Karpas-422 (cell line): ENCODE measurements at regions not wholly inside any gene's neighbourhood (a gene's known extent, or its start where the extent isn't known, plus 50 kb on each side); places are given as distances from the start of the nearest gene placed in this dataset.
A peak's percentile ranks its signal among the peaks of the same experiment; 100 is the strongest.

Experiments used
- DNase-seq: peaks from one replicate; pipeline ENCODE4 v3.0.0-alpha.2; 2015
- H2AFZ ChIP-seq: fragments of 200-600 bp; sonication (generic); 2 replicates; pipeline ENCODE4 v1.6.1; 2014; ENCODE audit warnings: antibody characterized with exemption, low read length, mixed read lengths
- H3K27ac ChIP-seq: fragments of 200-600 bp; sonication (generic); 2 replicates; pipeline ENCODE4 v1.5.1; 2014; ENCODE audit warnings: mild to moderate bottlenecking, low read length, moderate library complexity
- H3K27me3 ChIP-seq: fragments of 200-600 bp; sonication (generic); 2 replicates; pipeline ENCODE4 v1.6.1; 2014; ENCODE audit warnings: low read length, mixed read lengths
- H3K36me3 ChIP-seq: fragments of 200-600 bp; sonication (generic); 2 replicates; pipeline ENCODE4 v1.6.1; 2014; ENCODE audit warnings: low read length, mixed read lengths; ENCODE audit not compliant: insufficient read depth
- H3K4me1 ChIP-seq: fragments of 200-600 bp; sonication (generic); 2 replicates; pipeline ENCODE4 v1.6.1; 2014; ENCODE audit warnings: mild to moderate bottlenecking, low read length, mixed read lengths
- H3K4me2 ChIP-seq: fragments of 200-600 bp; sonication (generic); 2 replicates; pipeline ENCODE4 v1.6.1; 2014; ENCODE audit warnings: low read length, low read depth, mild to moderate bottlenecking; ENCODE audit not compliant: poor library complexity, severe bottlenecking
- H3K4me3 ChIP-seq: fragments of 200-600 bp; sonication (generic); 2 replicates; pipeline ENCODE4 v1.5.1; 2014; ENCODE audit warnings: mild to moderate bottlenecking, antibody characterized with exemption, low read length, mixed read lengths
- H3K79me2 ChIP-seq: fragments of 200-600 bp; sonication (generic); 2 replicates; pipeline ENCODE4 v1.6.1; 2014; ENCODE audit warnings: mild to moderate bottlenecking, low read length, mixed read lengths
- H3K9ac ChIP-seq: fragments of 200-600 bp; sonication (generic); 2 replicates; pipeline ENCODE4 v1.6.0; 2014; ENCODE audit warnings: low read length
- H3K9me2 ChIP-seq: fragments of 200-600 bp; sonication (generic), shearing (Covaris generic); replicated peaks from 2 replicates; pipeline ENCODE4 v1.6.0; 2014; ENCODE audit warnings: mild to moderate bottlenecking, low read length, moderate library complexity; ENCODE audit not compliant: insufficient read depth
- H3K9me3 ChIP-seq: fragments of 300-700, 200-600 bp; sonication (generic); 2 replicates; pipeline ENCODE4 v1.6.1; 2014; ENCODE audit warnings: low read length, mixed read lengths
- H4K20me1 ChIP-seq: fragments of 200-600 bp; sonication (generic); 2 replicates; pipeline ENCODE4 v1.6.1; 2014; ENCODE audit warnings: mild to moderate bottlenecking, antibody characterized with exemption, low read length, low read depth; ENCODE audit not compliant: insufficient read depth

DNA sequence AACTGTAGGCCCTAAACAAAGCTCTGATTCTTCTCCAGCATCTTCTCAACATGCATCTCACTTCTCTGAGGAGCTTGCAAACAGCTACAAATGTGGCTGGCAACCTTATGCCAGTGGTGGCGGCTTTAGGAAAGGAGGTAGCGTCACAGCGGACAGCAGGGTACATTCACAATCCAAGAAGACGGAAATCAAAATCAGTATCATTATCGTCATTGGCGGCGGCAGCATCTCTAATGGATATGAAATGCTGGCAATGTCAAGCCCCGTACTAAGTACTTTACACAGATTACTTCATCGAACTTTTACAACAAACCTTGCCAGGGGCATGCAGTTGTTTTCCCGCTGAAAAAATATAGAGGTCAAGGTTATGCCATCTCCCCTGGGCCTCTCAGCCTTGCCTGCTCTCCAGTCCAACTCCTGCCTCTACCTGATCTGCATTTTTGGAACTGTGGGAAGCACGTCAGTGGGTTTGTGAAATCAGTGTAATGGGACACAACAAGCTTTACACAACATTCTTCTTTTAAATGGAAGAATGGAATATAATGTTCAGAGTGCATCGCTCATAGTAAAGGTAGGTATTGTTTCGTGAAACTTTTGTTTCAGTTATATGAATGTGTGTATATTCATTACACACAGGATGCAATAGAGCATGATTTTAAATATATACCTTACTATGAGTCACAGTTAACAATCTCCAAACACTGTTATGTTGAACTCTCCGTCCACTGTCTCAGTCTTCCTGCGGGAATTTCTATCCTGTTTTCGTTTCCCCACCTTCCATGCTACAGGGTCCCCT is 152.9 kb downstream of the TTC32 start:
- no peaks in the 10 kb centered on the region for H4K20me1 ChIP-seq
- peaks cover 8% of the 10 kb centered on the region for H3K4me1 ChIP-seq
- H3K9ac ChIP-seq = no peak overlapping the region
- no peak overlapping the region for H3K4me2 ChIP-seq
- no peaks in the 10 kb centered on the region for H3K9me2 ChIP-seq
- no peak for DNase-seq
- no peaks in the 10 kb centered on the region for H3K9me3 ChIP-seq
- H3K27ac ChIP-seq = no peak overlapping the region
- no peaks in the 10 kb centered on the region for H3K27me3 ChIP-seq
- no peak overlapping the region for H2AFZ ChIP-seq
- H3K36me3 ChIP-seq = no peaks in the 10 kb centered on the region
- no peaks in the 10 kb centered on the region for H3K79me2 ChIP-seq
- no peak overlapping the region for H3K4me3 ChIP-seq

DNA sequence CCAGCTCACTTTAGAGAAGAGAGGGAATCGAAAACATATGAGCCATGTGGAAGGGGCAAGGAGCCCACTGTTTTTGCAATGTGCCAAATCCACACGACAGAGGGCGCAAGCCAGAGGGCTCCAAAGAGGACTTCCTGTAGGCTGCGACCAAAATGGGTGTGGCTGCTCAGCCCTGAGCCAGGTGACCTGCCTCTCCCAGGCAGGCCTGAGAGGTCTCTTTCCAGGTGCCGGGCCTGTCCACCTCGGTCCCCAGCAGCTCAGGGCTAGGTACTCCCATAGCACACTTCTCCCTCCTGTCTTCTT is 153.8 kb downstream of the TTC32 start:
- Histone ChIP-seq H3K4me1 (peaks cover 8% of the 10 kb centered on the region), H3K9me2 (no peaks in the 10 kb centered on the region), H3K4me2 (no peak overlapping the region), H3K36me3 (no peaks in the 10 kb centered on the region), H3K9me3 (no peaks in the 10 kb centered on the region), H2AFZ (no peak overlapping the region), H4K20me1 (no peaks in the 10 kb centered on the region), H3K27me3 (no peaks in the 10 kb centered on the region), H3K27ac (no peak overlapping the region), H3K79me2 (no peaks in the 10 kb centered on the region), H3K9ac (no peak overlapping the region), H3K4me3 (no peak overlapping the region)
- DNase-seq = no peak

DNA sequence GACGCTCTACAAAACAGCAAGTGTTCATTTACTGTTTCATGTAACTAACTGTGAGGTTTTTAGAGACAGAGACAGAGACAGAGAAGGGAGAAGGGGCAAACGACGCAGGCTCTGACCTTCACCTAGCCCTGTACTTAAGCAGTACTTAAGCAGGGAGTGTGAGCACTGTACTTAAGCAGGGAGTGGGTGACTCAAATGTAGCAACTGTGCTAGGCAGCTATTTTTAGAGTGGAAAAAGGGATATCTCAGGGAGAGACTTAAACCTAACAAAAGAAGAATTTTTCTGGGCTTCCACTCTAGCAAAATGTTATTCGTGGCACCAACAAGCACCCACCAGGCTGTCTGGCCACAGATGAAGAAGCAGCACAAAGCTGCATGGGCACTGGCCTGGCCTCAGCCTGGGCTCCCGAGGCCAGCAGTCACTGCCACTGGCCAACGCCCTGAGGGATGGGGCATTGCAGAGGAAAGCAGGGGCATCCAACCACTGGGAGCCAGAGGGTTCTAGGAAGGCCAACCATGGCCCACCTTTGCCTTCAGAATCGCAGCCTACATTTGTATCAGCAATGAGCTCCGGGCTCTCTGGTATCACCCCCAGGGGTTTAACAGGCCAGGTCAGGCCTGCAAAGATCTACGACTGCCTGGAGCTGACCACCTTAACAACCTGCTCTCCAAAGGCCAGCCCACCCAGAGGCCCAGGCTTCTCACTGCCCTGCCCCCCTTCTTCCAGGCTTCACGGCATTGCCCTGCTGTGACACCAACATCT is 154.3 kb downstream of the TTC32 start:
- Histone ChIP-seq H3K36me3 (no peaks in the 10 kb centered on the region), H3K9me3 (no peaks in the 10 kb centered on the region), H2AFZ (no peak overlapping the region), H3K27me3 (no peaks in the 10 kb centered on the region), H3K9me2 (no peaks in the 10 kb centered on the region), H4K20me1 (no peaks in the 10 kb centered on the region), H3K4me3 (no peak overlapping the region), H3K9ac (no peak overlapping the region), H3K4me1 (peaks cover 8% of the 10 kb centered on the region), H3K27ac (no peak overlapping the region), H3K79me2 (no peaks in the 10 kb centered on the region), H3K4me2 (no peak overlapping the region)
- DNase-seq = no peak

DNA sequence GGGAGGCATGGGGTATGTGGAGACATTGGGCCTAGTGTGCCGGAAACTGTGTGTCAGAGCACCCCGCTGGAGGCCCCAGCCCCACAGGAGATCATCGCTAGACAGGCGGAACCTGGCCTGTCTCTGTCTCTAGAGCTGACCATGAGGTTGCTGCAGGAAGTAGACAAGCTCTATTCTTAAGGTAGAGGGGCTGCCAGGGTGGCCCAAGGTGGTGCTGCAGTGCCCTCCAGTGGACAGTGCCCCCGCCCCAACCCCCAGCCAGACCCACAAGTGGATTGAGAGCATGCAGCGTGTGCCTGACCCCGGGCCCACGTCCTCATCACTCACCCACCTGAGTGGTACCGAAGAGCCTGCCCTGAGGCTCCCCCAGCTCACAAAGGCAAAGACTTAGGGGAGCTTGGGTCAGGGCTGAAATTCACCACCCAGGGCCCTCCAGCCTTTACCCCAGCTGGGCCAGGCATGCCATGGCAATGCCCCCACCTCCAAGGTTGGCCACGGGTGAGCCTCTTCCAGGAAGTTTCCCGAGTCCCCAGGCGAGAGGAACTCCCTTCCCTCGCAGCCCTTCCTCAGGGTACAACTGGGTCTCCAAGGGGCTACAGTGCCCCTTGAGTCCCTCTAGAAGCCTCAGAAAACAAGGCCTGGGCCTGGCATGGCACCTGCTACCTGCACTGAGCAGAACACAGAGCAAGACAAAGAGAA is 155.0 kb downstream of the TTC32 start:
- Histone ChIP-seq H3K27ac (no peak overlapping the region), H3K9me2 (no peaks in the 10 kb centered on the region), H2AFZ (no peak overlapping the region), H3K9me3 (no peaks in the 10 kb centered on the region), H3K79me2 (no peaks in the 10 kb centered on the region), H3K4me3 (no peak overlapping the region), H3K4me2 (peak overlapping the region; percentile 2), H3K9ac (no peak overlapping the region), H3K36me3 (no peaks in the 10 kb centered on the region), H3K27me3 (no peaks in the 10 kb centered on the region), H3K4me1 (peaks cover 8% of the 10 kb centered on the region), H4K20me1 (no peaks in the 10 kb centered on the region)
- peak; percentile 72 for DNase-seq

DNA sequence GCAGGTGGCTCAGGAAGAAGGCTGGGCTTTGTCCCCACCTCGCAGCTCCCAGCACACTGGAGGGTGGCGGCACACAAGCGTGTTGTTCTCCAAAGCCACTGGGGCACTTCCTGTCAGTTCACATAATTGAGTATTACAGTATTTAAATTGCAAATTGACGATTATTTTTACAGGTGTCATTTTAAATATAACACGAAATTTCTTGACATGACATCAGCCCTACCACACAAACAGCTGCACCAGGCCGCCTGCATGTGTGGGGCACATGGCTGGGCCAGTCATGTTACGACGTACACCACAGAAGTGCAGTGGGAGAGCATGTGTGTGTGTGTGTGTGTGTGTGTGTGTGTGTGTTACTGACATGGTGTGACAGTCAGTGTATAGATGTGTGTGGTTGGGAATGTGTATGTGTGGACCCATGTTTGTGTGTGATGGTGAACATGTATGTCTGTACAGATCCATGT is 155.6 kb downstream of the TTC32 start:
- Histone ChIP-seq H3K9me2 (no peaks in the 10 kb centered on the region), H3K36me3 (no peaks in the 10 kb centered on the region), H3K4me2 (peak overlapping the region; percentile 2), H2AFZ (no peak overlapping the region; the same call in 1 of the 2 replicates), H3K27me3 (no peaks in the 10 kb centered on the region), H4K20me1 (no peaks in the 10 kb centered on the region), H3K27ac (no peak overlapping the region), H3K9ac (no peak overlapping the region), H3K79me2 (no peaks in the 10 kb centered on the region), H3K4me1 (peaks cover 8% of the 10 kb centered on the region), H3K4me3 (no peak overlapping the region), H3K9me3 (no peaks in the 10 kb centered on the region)
- DNase-seq = peak; percentile 46

DNA sequence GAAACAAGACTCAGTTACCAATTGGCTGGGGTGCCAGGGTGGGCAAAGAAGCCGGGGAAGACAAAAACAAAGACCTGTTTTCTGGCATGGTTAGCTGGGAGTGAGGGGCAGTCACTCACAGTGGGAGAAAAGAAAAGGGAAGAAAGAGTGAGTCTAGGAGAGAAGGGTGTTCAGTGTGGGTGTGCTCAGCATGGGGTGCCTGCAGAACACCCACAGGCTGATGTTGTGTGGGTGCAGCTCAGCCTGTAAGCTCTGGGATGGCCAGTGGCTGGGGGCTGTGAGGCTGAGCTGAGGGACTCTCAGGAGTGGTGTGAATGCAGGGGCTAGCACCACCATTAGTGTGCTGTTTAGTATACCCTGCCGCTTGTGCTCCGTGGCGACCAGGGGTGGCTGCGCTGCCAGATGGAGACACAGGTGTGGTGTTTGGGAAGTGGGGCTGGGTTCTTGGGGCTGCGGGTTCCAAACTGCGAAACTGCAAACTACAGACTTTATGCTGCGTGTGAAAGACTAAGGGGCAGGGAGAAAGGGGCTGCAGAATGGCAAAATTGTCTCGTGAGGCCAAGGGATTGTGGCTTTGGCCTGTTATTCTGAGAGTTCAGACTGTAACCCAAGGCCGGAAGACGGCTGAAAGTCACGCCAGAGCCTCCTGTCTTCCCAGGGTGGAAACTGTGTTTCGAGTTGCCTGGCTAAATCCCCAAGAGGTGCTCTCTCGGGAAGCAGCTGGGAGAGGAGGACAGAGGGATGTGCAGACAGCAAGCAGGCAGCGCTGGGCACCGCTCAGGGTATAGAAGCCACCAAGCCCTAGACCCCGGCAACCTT is 156.3 kb downstream of the TTC32 start:
- Histone ChIP-seq H3K36me3 (no peaks in the 10 kb centered on the region), H3K79me2 (no peaks in the 10 kb centered on the region), H3K9ac (no peak overlapping the region), H3K4me3 (no peak overlapping the region), H3K27ac (no peak overlapping the region), H3K9me2 (no peaks in the 10 kb centered on the region), H2AFZ (no peak overlapping the region), H3K27me3 (no peaks in the 10 kb centered on the region), H3K4me1 (peaks cover 8% of the 10 kb centered on the region), H3K4me2 (peak overlapping the region; percentile 2), H3K9me3 (no peaks in the 10 kb centered on the region), H4K20me1 (no peaks in the 10 kb centered on the region)
- no peak for DNase-seq

DNA sequence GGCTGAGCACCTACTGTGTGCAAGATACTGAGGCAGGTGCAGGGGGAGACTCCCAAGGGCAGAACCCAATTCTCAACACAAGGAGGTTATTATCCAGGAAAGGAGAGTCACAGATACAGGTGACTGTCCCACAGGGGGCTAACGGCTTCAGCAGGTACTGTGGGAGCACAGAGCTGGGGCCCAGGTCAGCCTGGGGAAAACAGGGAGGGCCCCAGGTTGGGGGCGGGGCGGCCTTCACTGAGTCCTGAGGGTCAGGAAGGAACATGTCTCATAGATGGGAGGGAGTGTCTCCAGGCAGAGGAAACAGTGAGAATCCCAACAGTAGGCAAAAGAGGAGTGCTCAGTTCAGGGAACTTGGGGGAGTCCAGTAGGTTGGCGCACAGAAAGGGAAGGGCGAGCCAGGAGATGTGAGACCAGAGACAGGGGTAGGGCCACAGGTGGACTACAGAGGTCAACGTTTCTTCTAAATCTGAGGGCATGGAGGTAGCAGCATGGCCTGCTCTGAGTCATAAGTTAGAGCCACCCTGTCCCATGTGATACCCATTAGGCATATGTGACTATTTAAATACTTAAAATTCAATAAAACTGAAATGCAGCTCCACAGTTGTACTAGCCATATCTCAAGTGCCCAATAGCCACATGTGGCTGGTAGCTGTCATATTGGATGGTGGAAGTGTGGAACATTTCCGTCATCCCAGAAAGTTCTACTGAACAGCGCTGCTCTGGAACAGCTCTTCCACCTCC is 157.2 kb downstream of the TTC32 start:
- no peaks in the 10 kb centered on the region for H3K36me3 ChIP-seq
- H3K27me3 ChIP-seq = no peaks in the 10 kb centered on the region
- peaks cover 8% of the 10 kb centered on the region for H3K4me1 ChIP-seq
- no peaks in the 10 kb centered on the region for H3K9me2 ChIP-seq
- H3K27ac ChIP-seq = no peak overlapping the region
- H4K20me1 ChIP-seq = no peaks in the 10 kb centered on the region
- H2AFZ ChIP-seq = no peak overlapping the region
- no peak overlapping the region for H3K4me2 ChIP-seq
- no peak overlapping the region for H3K9ac ChIP-seq
- H3K4me3 ChIP-seq = no peak overlapping the region
- H3K9me3 ChIP-seq = no peaks in the 10 kb centered on the region
- H3K79me2 ChIP-seq = no peaks in the 10 kb centered on the region
- no peak for DNase-seq
